IMR-90 (cell line): ENCODE measurements at regions not wholly inside any gene's neighbourhood (a gene's known extent, or its start where the extent isn't known, plus 50 kb on each side); places are given as distances from the start of the nearest gene placed in this dataset.

Experiments
- BHLHE40 ChIP-seq: fragments of 150-350 bp; IDR thresholded peaks from 2 replicates; pipeline ENCODE4 v1.6.1; 2016; ENCODE audit warnings: mild to moderate bottlenecking, low read depth, low read length
- CEBPB ChIP-seq: IDR thresholded peaks from 2 replicates; pipeline ENCODE4 v1.6.1; 2012; ENCODE audit warnings: low read depth, low read length, improper control_type of control experiment
- MAZ ChIP-seq: IDR thresholded peaks from 2 replicates; pipeline ENCODE4 v1.6.1; 2012; ENCODE audit warnings: low read depth, mild to moderate bottlenecking, low read length, improper control_type of control experiment, moderate library complexity, borderline replicate concordance
- MXI1 ChIP-seq: IDR thresholded peaks from 2 replicates; pipeline ENCODE4 v1.6.1; 2012; ENCODE audit warnings: low read depth, mild to moderate bottlenecking, low read length, moderate library complexity, borderline replicate concordance
- POLR2A ChIP-seq: IDR thresholded peaks from 2 replicates; pipeline ENCODE4 v1.6.1; 2012; ENCODE audit warnings: mild to moderate bottlenecking, low read depth, low read length
- RAD21 ChIP-seq: IDR thresholded peaks from 2 replicates; pipeline ENCODE4 v1.6.1; 2012; ENCODE audit warnings: low read length, improper control_type of control experiment
- RCOR1 ChIP-seq: IDR thresholded peaks from 2 replicates; pipeline ENCODE4 v1.6.1; 2012; ENCODE audit warnings: mild to moderate bottlenecking, low read length, improper control_type of control experiment; ENCODE audit not compliant: insufficient replicate concordance
- RFX5 ChIP-seq: IDR thresholded peaks from 2 replicates; pipeline ENCODE4 v1.8.0; 2012; ENCODE audit warnings: low read depth, mild to moderate bottlenecking, low read length, moderate library complexity
- SMC3 ChIP-seq: fragments of 150-350 bp; IDR thresholded peaks from 2 replicates; pipeline ENCODE4 v1.6.1; 2016; ENCODE audit warnings: low read depth, mild to moderate bottlenecking, antibody characterized with exemption, low read length, moderate library complexity
- TF ChIP-seq, protein P1 (sequence below): fragments of 150-350 bp; IDR thresholded peaks from 2 replicates; pipeline ENCODE4 v1.6.1; 2017; ENCODE audit warnings: mild to moderate bottlenecking, antibody characterized with exemption, low read length, low read depth
- TF ChIP-seq, protein P2 (sequence below): conservative IDR thresholded peaks from 2 replicates; pipeline ENCODE4 v1.5.1; 2012; ENCODE audit warnings: mild to moderate bottlenecking, low read depth, low read length, improper control_type of control experiment
- TF ChIP-seq, protein P3 (sequence below): fragments of 150-350 bp; IDR thresholded peaks from 2 replicates; pipeline ENCODE4 v1.6.1; 2016; ENCODE audit warnings: low read depth, mild to moderate bottlenecking, low read length, moderate library complexity, borderline replicate concordance

GRCh38 chr2:146997945-146998344 lies 846.9 kb upstream of the ACVR2A start:
- no peak for TF ChIP-seq BHLHE40
- TF ChIP-seq, protein P1, sequence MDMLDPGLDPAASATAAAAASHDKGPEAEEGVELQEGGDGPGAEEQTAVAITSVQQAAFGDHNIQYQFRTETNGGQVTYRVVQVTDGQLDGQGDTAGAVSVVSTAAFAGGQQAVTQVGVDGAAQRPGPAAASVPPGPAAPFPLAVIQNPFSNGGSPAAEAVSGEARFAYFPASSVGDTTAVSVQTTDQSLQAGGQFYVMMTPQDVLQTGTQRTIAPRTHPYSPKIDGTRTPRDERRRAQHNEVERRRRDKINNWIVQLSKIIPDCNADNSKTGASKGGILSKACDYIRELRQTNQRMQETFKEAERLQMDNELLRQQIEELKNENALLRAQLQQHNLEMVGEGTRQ, result no peak
- no peak for TF ChIP-seq CEBPB
- TF ChIP-seq RAD21, result no peak
- TF ChIP-seq, protein P2, sequence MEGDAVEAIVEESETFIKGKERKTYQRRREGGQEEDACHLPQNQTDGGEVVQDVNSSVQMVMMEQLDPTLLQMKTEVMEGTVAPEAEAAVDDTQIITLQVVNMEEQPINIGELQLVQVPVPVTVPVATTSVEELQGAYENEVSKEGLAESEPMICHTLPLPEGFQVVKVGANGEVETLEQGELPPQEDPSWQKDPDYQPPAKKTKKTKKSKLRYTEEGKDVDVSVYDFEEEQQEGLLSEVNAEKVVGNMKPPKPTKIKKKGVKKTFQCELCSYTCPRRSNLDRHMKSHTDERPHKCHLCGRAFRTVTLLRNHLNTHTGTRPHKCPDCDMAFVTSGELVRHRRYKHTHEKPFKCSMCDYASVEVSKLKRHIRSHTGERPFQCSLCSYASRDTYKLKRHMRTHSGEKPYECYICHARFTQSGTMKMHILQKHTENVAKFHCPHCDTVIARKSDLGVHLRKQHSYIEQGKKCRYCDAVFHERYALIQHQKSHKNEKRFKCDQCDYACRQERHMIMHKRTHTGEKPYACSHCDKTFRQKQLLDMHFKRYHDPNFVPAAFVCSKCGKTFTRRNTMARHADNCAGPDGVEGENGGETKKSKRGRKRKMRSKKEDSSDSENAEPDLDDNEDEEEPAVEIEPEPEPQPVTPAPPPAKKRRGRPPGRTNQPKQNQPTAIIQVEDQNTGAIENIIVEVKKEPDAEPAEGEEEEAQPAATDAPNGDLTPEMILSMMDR, result no peak
- no peak for TF ChIP-seq SMC3
- TF ChIP-seq MAZ, result no peak
- TF ChIP-seq POLR2A, result no peak
- TF ChIP-seq MXI1, result no peak
- no peak for TF ChIP-seq RCOR1
- TF ChIP-seq, protein P3, sequence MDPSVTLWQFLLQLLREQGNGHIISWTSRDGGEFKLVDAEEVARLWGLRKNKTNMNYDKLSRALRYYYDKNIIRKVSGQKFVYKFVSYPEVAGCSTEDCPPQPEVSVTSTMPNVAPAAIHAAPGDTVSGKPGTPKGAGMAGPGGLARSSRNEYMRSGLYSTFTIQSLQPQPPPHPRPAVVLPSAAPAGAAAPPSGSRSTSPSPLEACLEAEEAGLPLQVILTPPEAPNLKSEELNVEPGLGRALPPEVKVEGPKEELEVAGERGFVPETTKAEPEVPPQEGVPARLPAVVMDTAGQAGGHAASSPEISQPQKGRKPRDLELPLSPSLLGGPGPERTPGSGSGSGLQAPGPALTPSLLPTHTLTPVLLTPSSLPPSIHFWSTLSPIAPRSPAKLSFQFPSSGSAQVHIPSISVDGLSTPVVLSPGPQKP, result no peak
- no peak for TF ChIP-seq RFX5
